ENCODE measurements at regions not wholly inside any gene's neighbourhood (a gene's known extent, or its start where the extent isn't known, plus 50 kb on each side); places are given as distances from the start of the nearest gene placed in this dataset.

- DNase-seq (ENCODE audit: low read depth in 4 of 6, low spot score in 6 of 6): peak in 2 of 6 donors; percentile 11 to 63
- 33% methylated on average over 5 of the region's 9 CpGs for WGBS (ENCODE audit: insufficient coverage)
- Histone ChIP-seq H3K4me3 (ENCODE audit: low read depth, low read length) (no peak overlapping the region), H3K27me3 (ENCODE audit: control insufficient read depth, insufficient read depth, low read length) (no peaks in the 10 kb centered on the region), H3K36me3 (ENCODE audit: control insufficient read depth, insufficient read depth, low read length) (no peaks in the 10 kb centered on the region), H3K4me1 (ENCODE audit: control insufficient read depth, insufficient read depth, low read length) (peaks cover 35% of the 10 kb centered on the region), H3K27ac (ENCODE audit: low read depth, low read length) (no peak overlapping the region), H3K9me3 (ENCODE audit: control insufficient read depth, insufficient read depth, low read length) (no peaks in the 10 kb centered on the region)
These were observed 130.9 kb upstream of the ZBTB40 start for GRCh38 chr1:22320587-22321344.

GRCh38 chr1:22321917-22322316, 129.7 kb upstream of the ZBTB40 start:
- WGBS (ENCODE audit: insufficient coverage): no CpG with 5 or more reads among the region's 4 CpGs
- Histone ChIP-seq H3K4me1 (ENCODE audit: control insufficient read depth, insufficient read depth, low read length) (peaks cover 33% of the 10 kb centered on the region), H3K27me3 (ENCODE audit: control insufficient read depth, insufficient read depth, low read length) (no peaks in the 10 kb centered on the region), H3K27ac (ENCODE audit: low read depth, low read length) (no peak overlapping the region), H3K36me3 (ENCODE audit: control insufficient read depth, insufficient read depth, low read length) (no peaks in the 10 kb centered on the region), H3K9me3 (ENCODE audit: control insufficient read depth, insufficient read depth, low read length) (no peaks in the 10 kb centered on the region), H3K4me3 (ENCODE audit: low read depth, low read length) (no peak overlapping the region)
- no peak for DNase-seq (ENCODE audit: low read depth in 4 of 6, low spot score in 6 of 6)

GRCh38 chr1:22323141-22323845, 128.4 kb upstream of the ZBTB40 start:
- Histone ChIP-seq H3K27me3 (ENCODE audit: control insufficient read depth, insufficient read depth, low read length) (no peaks in the 10 kb centered on the region), H3K4me3 (ENCODE audit: low read depth, low read length) (no peak overlapping the region), H3K4me1 (ENCODE audit: control insufficient read depth, insufficient read depth, low read length) (peaks cover 26% of the 10 kb centered on the region), H3K9me3 (ENCODE audit: control insufficient read depth, insufficient read depth, low read length) (no peaks in the 10 kb centered on the region), H3K27ac (ENCODE audit: low read depth, low read length) (no peak overlapping the region), H3K36me3 (ENCODE audit: control insufficient read depth, insufficient read depth, low read length) (no peaks in the 10 kb centered on the region)
- 97% methylated on average over 12 of the region's 17 CpGs for WGBS (ENCODE audit: insufficient coverage)
- DNase-seq (ENCODE audit: low read depth in 4 of 6, low spot score in 6 of 6): no peak

GRCh38 chr1:22323846-22324504, 127.7 kb upstream of the ZBTB40 start:
- H3K4me1 ChIP-seq (ENCODE audit: control insufficient read depth, insufficient read depth, low read length): peaks cover 26% of the 10 kb centered on the region
- peak in 1 of 6 donors; percentile 28 for DNase-seq (ENCODE audit: low read depth in 4 of 6, low spot score in 6 of 6)
- H3K36me3 ChIP-seq (ENCODE audit: control insufficient read depth, insufficient read depth, low read length): no peaks in the 10 kb centered on the region
- no peaks in the 10 kb centered on the region for H3K27me3 ChIP-seq (ENCODE audit: control insufficient read depth, insufficient read depth, low read length)
- WGBS (ENCODE audit: insufficient coverage): 95% methylated on average over 7 of the region's 11 CpGs
- no peak overlapping the region for H3K27ac ChIP-seq (ENCODE audit: low read depth, low read length)
- H3K4me3 ChIP-seq (ENCODE audit: low read depth, low read length): no peak overlapping the region
- H3K9me3 ChIP-seq (ENCODE audit: control insufficient read depth, insufficient read depth, low read length): no peaks in the 10 kb centered on the region

GRCh38 chr1:22325531-22326371, 125.9 kb upstream of the ZBTB40 start:
- Histone ChIP-seq H3K4me1 (ENCODE audit: control insufficient read depth, insufficient read depth, low read length) (peaks cover 29% of the 10 kb centered on the region), H3K36me3 (ENCODE audit: control insufficient read depth, insufficient read depth, low read length) (no peaks in the 10 kb centered on the region), H3K27me3 (ENCODE audit: control insufficient read depth, insufficient read depth, low read length) (no peaks in the 10 kb centered on the region), H3K27ac (ENCODE audit: low read depth, low read length) (peak overlapping the region; percentile 40), H3K9me3 (ENCODE audit: control insufficient read depth, insufficient read depth, low read length) (no peaks in the 10 kb centered on the region), H3K4me3 (ENCODE audit: low read depth, low read length) (no peak overlapping the region)
- WGBS (ENCODE audit: insufficient coverage): 90% methylated on average over 10 of the region's 10 CpGs
- DNase-seq (ENCODE audit: low read depth in 4 of 6, low spot score in 6 of 6): peak in 1 of 6 donors; percentile 0

GRCh38 chr1:22326372-22326915, 125.2 kb upstream of the ZBTB40 start:
- 64% methylated on average over 5 of the region's 8 CpGs for WGBS (ENCODE audit: insufficient coverage)
- H3K36me3 ChIP-seq (ENCODE audit: control insufficient read depth, insufficient read depth, low read length): no peaks in the 10 kb centered on the region
- H3K4me3 ChIP-seq (ENCODE audit: low read depth, low read length): no peak overlapping the region
- no peaks in the 10 kb centered on the region for H3K9me3 ChIP-seq (ENCODE audit: control insufficient read depth, insufficient read depth, low read length)
- DNase-seq (ENCODE audit: low read depth in 4 of 6, low spot score in 6 of 6): peak in 1 of 6 donors; percentile 2
- peaks cover 24% of the 10 kb centered on the region for H3K4me1 ChIP-seq (ENCODE audit: control insufficient read depth, insufficient read depth, low read length)
- H3K27me3 ChIP-seq (ENCODE audit: control insufficient read depth, insufficient read depth, low read length): no peaks in the 10 kb centered on the region
- peak overlapping the region; percentile 40 for H3K27ac ChIP-seq (ENCODE audit: low read depth, low read length)

GRCh38 chr1:22326931-22327330, 124.7 kb upstream of the ZBTB40 start:
- H3K27ac ChIP-seq (ENCODE audit: low read depth, low read length): peak overlapping the region; percentile 40
- 83% methylated on average over 6 of the region's 6 CpGs for WGBS (ENCODE audit: insufficient coverage)
- no peaks in the 10 kb centered on the region for H3K27me3 ChIP-seq (ENCODE audit: control insufficient read depth, insufficient read depth, low read length)
- DNase-seq (ENCODE audit: low read depth in 4 of 6, low spot score in 6 of 6): no peak
- H3K9me3 ChIP-seq (ENCODE audit: control insufficient read depth, insufficient read depth, low read length): no peaks in the 10 kb centered on the region
- H3K4me1 ChIP-seq (ENCODE audit: control insufficient read depth, insufficient read depth, low read length): peaks cover 29% of the 10 kb centered on the region
- no peak overlapping the region for H3K4me3 ChIP-seq (ENCODE audit: low read depth, low read length)
- no peaks in the 10 kb centered on the region for H3K36me3 ChIP-seq (ENCODE audit: control insufficient read depth, insufficient read depth, low read length)

GRCh38 chr1:22327411-22327810, 124.2 kb upstream of the ZBTB40 start:
- Histone ChIP-seq H3K4me1 (ENCODE audit: control insufficient read depth, insufficient read depth, low read length) (peaks cover 33% of the 10 kb centered on the region), H3K9me3 (ENCODE audit: control insufficient read depth, insufficient read depth, low read length) (no peaks in the 10 kb centered on the region), H3K27me3 (ENCODE audit: control insufficient read depth, insufficient read depth, low read length) (no peaks in the 10 kb centered on the region), H3K27ac (ENCODE audit: low read depth, low read length) (no peak overlapping the region), H3K36me3 (ENCODE audit: control insufficient read depth, insufficient read depth, low read length) (no peaks in the 10 kb centered on the region), H3K4me3 (ENCODE audit: low read depth, low read length) (no peak overlapping the region)
- 98% methylated on average over 6 of the region's 8 CpGs for WGBS (ENCODE audit: insufficient coverage)
- no peak for DNase-seq (ENCODE audit: low read depth in 4 of 6, low spot score in 6 of 6)
